ENCODE measurements at regions not wholly inside any gene's neighbourhood (a gene's known extent, or its start where the extent isn't known, plus 50 kb on each side); places are given as distances from the start of the nearest gene placed in this dataset.
"Not testable (repeated sequence)": the region's sequence is repeated elsewhere in the genome, so short reads cannot be mapped to it uniquely, and the experiment has no call there.

DNA sequence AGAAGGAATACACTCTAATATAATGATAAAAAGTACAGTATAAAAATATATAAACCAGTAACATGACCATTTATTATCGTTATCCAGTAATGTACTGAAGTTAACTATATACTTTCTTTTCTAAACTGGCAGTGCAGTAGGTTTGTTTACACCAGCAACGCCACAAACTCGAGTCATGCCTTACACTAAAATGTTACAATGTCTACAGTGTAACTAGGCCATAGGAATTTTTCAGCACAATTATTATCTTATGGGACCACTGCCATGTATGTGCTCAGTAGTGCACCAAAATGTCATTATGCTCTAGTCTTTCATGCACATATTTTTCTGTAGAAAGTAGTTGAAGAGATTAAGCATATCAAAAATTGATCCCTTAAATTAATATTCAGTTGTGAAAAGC lies 609.8 kb upstream of the BCHE start:
- no peak for DNase-seq (ENCODE audit: low read depth)

DNA sequence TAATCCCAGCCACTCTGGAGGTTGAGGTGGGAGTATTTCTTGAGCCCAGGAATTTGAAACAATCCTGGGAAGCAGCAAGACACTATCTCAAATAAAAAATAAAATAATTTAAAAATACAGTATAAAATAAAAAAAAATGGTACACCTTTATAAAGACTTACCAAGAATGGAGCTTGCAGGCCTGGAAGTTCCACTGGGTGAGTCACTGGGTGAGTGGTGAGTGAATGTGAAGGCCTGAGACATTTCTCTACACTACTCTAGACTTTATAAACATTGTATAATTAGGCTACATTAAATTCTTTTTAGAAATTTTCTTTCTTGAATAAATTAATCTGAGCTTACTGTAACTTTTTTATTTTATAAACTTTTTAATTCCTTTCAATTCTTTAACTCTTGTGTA lies 609.1 kb upstream of the BCHE start:
- no peak for DNase-seq (ENCODE audit: low read depth)

DNA sequence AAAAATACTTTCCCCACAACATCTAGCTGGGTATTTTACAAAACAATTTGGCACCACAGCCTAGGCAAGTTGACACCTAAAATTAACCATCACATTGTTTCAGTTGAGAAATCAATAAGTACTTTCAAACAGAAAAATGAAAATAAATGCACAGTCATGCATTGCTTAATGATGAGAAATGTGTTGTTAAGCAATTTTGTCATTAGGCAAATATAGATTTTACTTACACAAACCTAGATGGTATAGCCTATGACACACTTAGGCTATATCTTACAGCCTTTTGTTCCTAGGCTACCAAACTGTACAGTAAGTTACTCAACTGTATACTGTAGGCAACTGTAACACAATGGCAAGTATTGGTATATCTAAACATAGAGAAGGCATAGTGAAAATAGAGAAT lies 608.6 kb upstream of the BCHE start:
- no peak for DNase-seq (ENCODE audit: low read depth)

DNA sequence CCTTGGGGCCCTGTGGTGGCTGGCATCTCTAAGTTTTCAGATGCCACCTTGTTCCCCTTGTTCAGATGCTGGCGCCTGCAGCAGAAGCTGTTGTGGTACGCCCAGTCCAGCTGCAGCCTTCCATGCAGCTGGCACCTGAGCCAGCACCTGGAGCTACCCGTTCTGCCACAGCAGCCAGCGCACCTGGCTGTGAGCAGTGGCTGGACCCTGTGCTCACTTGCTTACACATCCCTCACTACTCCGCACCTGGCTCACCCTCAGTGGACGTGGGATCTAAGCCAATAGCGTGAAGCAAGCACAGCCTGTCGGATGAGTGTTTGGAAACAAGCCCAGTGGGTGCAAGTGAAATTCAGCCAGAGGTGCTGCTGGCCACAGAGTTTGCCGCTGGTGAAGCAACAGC lies 607.5 kb upstream of the BCHE start:
- no peak for DNase-seq (ENCODE audit: low read depth)

DNA sequence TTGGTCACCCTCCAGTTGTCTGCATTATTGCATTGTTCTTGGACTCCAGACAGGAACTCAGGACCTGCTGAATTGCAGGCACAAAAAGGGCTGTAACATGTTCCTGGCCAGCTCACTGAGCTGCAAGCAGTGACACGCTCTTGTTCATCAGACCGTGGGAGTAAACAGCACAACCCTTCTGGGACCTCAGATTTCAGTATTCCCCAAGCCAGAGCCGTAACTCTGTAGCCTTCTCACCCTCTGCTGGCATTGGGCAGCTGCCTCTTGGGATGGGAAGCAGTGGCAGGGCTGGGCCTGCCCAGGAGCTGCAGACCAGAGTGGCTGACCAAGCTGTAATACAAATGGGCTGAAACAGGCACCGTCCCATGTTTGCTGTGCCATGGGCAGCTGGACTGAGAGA lies 607.1 kb upstream of the BCHE start:
- DNase-seq (ENCODE audit: low read depth): no peak

DNA sequence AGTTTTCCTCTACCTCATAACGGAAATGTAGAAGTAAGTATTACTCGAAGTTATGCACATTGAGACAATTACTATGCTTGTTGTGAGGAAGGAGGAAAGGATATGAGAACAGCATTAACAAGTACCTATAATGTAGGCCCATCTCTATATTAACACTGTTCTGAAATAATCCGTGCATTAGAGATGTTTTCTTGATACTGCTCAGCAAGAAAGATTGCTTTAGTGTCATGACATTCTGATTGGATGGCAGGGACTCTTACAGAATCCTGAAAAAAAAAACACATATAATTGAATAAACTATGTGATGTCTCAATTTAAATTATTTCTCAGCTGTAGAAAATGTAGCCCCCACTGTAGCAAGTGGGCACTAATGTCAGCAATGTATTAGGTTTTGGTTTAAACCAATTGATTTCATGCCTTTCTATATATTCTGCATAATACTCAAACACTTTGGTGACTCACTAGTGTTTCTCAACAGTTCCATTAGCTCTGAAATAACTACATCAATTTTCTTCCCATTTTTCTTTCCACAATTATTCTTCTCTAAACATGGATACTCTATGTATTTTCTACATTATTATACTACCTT lies 598.3 kb upstream of the BCHE start:
- DNase-seq (ENCODE audit: low read depth): no peak

DNA sequence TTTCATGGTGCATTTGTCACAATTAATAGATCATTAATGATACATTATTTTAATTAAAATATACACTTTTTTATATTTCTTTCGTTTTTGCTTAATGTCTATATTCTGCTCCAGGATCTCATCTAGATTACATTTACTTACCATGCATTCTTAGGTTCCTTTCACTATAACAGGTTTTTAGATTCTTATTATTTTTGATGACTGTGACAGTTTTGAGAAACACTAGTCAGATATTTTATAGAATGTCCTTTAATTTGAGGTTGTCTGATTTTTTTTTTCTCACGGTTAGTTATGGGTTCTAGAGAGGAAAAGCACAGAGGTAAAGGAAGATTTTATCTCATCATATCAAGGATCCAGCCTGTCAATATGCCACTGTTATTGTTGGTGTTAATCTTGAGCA lies 595.8 kb upstream of the BCHE start:
- no peak for DNase-seq (ENCODE audit: low read depth)

DNA sequence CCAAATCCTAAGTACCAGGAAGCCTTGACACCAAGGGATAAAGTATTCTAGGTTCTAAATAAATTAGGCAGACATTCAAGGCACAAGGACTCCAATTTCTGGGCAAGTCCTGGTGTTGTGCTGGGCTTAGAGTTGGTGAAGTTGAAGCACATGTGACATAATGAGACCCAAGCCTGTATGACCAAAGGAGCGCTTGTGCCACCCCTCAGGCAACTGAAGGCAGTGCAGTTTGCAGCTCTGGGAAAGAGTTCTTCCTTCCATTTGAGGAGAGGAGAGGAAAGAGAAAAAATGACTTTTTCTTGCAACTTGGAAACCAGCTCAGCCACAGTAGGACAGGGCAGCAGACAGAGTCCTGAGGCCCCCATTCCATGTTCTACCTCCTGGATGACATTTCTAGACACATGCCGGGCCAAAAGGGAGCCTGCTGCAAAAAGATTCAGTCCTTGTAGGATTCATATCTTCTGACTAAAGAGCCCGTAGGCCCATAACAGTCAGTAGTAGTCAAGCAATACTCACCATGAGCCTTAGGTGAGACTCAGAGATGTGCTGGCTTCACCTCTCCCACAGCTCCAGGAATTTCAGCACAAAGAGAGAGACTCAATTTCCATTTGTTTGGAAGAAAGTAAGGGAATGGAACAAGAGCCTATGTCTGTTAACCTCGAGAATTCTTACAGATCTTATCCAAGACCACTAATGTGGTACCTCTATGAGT lies 588.8 kb upstream of the BCHE start:
- no peak for DNase-seq (ENCODE audit: low read depth)

DNA sequence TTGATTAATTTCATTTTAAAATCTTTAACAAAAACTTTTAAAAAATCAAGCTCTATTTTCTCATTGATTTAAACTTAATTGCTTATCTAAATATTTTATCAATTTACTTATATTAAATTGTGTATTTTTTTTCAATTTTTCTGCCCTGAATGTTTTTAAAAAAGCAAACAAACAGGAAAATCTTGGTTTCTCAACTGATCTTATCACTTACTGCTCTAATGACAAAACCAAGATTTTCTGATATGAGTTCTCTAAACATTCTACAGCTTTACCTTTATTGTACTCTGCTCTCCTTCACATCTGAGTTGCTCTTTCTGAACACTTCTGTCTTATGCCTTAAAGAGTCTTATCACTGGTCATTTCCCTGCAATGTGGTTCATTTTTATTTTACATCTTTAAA lies 587.8 kb upstream of the BCHE start:
- no peak for DNase-seq (ENCODE audit: low read depth)

DNA sequence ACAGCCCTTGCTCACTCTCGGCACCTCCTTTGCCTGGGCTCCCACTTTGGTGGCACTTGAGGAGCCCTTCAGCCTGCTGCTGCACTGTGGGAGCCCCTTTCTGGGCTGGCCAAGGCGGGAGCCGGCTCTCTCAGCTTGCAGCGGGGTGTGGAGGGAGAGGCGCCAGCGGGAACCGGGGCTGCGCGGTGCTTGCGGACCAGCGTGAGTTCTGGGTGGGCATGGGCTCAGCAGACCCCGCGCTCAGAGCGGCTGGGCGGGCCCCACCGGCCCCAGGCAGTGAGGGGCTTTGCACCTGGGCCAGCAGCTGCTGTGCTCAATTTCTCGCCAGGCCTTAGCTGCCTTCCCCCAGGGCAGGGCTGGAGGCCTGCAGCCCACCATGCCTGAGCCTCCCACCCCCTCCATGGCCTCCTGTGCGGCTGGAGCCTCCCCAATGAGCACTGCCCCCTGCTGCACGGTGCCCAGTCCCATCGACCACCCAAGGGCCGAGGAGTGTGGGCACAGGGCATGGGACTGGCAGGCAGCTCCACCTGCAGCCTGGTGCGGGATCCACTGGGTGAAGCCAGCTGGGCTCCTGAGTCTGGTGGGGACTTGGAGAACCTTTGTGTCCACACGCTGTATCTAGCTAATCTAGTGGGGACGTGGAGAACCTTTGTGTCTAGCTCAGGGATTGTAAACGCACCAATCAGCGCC lies 586.7 kb upstream of the BCHE start:
- not testable (repeated sequence) for DNase-seq (ENCODE audit: low read depth)

DNA sequence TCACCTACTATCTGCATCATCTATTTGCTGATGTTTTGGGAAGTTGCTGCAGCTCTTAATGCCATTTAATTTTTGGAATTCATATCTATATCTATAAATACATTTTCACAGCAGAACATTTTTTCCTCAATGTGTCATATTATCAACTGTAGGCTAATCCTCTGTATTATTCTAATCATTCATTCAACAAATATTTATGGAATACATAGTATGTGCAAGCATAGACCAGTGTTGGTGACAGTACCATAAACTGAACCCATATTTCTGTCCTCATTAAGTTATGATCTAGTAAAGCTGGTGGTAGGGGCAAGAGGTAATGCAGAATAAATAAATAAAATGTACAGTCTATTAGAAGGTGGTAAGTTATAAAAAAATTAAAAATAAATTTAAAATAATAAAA lies 585.3 kb upstream of the BCHE start:
- DNase-seq (ENCODE audit: low read depth): no peak

DNA sequence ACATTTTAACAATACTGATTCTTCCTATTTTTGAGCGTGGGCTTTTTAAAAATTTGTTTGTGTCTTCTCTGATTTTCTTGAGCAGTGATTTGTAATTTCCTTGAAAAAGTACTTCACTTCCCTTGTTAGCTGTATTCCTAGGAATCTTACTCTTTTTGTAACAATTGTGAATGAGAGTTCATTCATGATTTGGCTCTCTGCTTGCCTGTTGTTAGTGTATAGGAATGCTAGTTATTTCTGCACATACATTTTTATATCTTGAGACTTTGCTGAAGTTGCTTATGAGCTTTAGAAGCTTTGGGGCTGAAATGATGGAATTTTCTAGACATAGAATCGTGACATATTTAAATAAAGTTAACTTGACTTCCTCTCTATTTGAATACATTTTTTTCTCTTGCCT lies 582.8 kb upstream of the BCHE start:
- no peak for DNase-seq (ENCODE audit: low read depth)

DNA sequence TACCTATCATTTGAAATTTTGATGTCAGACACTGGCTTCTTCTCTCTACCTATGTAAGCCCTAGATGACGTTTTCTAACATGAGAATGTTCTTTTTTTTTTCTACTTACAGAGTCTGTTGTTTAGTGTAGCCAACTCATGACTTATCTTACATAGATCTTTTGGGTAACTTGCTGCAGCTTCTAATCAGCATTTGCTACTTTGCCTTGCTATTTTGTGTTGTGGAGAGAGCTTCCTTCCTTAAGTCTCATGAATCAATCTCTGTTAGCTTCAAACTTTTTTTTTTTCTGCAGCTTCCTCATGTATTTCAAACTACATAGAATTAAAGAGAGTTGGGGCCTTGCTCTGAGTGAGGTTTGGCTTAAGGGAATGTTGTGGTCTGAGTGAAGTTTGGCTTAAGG lies 568.7 kb upstream of the BCHE start:
- DNase-seq (ENCODE audit: low read depth): no peak

DNA sequence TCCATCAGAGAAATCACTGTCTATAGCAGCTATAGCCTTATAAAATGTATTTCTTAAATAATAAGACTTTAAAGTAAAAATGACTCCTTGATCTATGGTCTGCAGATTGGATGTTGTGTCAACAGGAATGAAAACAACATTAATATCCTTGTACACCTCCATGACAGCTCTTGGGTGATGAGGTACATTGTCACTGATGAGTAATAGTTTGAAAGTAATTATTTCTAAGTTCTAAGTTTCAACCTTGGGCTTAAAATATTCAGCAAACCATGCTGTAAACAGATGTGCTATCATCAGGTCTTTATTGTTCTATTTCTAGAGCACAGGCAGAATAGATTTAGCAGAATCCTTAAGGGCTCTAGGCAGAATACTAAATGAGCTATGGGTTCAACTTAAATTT lies 568.2 kb upstream of the BCHE start:
- no peak for DNase-seq (ENCODE audit: low read depth)

DNA sequence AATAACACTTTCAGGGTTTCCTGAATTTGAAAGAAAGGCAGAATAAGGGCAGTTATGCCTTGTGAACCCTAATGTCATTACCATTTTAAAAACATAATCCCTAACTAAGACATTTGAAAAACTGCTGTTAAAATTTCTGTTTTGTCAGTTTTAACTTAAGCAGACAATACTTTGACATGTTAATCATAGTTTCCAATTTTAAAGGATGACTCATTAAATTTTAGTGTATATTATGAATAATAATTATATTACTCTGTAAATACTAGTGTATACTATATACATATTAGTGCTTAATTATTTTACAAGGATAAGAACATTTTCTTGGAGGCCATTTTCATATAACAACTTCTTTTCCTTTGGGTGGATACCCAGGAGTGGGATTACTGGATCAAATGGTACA lies 553.1 kb upstream of the BCHE start:
- DNase-seq (ENCODE audit: low read depth): no peak

DNA sequence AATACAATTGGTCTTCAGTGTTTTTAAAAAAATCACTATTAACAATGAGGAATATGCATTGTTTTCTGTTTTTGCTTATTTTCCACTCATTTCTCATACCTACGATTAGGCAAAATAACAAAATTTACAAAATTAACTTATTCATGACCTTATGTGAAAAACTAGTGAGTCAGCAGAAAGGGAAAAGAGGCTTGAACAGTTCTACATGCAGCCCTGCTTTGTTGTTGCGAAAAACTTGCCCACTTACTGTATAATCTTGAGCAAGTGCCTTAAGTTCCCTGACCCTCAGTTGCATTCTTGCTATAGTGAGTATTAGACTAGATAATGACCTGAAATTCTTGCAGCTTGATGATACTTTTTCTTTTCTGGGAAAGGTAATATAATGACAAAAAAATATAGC lies 551.1 kb upstream of the BCHE start:
- no peak for DNase-seq (ENCODE audit: low read depth)

DNA sequence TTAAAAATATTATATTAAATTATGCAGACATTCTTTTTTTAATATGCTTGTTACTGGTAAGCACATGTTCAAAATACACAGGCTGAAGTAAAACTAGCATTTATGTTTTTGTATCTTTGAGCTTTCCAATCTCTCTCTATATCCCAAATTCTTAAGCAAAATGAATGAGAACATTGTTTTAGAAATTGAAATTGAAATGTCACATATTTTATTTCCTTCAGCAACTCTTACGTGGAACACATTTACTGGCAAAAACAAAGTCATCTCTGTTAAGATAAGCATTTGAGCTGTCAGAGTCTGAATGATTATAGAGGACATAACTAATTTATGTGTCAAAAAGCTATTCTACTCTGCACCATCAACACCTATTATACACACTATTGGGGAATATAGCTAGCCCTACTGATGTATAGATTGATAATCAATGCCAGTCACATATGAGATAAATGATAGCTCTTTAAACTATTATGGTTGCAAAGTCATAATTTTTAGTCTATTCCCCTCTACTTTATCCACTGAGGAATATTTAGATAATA lies 535.4 kb upstream of the BCHE start:
- DNase-seq (ENCODE audit: low read depth): no peak

DNA sequence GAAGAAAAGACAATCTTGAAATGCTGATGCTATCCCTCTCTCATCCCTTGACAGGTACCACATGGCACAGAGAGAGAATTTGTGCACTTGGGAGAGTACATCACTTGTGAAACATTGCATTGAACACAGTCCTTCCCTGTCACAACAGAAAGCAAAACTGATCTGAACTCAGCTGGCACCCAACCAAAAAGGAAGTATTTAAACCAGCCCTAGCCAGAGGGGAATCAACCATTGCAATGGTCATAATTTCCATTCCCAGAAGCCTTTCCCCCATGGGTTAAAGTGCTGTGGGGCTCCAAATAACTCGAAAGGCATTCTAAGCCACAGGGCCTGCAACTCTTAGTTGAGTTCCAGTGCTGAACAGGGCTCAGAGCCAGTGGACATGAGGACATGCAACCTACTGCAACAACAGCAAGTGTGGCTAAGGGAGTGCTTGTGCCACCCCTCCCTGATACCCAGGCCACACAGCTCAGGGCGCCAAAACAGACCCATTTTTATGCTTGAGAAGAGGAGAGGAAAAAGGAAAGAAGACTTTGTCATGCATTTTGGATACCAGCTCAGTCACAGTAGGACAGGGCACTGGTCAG lies 530.8 kb upstream of the BCHE start:
- DNase-seq (ENCODE audit: low read depth): no peak

DNA sequence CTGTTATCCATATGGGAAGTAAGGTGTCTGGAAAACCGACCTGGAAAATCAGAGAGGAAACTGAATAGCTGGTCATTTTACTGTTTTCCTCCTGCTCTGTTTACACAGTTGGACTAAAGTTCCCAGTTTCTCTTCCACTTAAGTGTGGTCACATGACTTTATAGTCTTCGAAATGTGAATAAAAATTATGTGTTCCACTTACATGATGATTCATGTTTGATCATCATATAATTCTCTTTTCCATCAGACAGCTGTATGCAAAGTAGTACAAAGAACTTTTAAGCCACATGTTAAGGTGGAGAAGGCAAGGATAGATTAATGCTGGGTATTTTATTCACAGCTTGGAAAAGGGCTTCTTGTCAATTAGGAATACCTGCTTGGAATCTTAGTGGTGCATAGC lies 525.5 kb upstream of the BCHE start:
- no peak for DNase-seq (ENCODE audit: low read depth)

DNA sequence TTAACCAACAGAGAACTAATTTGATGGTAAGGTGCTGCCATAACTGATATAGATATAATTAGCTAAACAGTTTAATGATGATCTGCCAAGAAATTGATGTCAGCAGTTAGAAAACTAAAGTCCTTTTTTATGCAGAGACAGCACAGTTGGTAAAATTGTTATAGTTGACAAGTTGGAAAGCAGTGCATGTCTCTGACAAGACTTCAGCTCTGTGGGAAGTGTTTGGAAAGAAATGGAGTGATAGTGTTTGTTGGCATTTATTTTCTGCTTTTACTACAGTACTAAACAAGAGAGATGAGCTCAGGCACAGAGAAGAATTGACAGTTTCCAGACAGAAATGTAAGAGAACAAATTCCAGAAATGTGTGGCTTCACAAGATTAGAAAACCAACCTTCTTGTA lies 523.5 kb upstream of the BCHE start:
- no peak for DNase-seq (ENCODE audit: low read depth)

DNA sequence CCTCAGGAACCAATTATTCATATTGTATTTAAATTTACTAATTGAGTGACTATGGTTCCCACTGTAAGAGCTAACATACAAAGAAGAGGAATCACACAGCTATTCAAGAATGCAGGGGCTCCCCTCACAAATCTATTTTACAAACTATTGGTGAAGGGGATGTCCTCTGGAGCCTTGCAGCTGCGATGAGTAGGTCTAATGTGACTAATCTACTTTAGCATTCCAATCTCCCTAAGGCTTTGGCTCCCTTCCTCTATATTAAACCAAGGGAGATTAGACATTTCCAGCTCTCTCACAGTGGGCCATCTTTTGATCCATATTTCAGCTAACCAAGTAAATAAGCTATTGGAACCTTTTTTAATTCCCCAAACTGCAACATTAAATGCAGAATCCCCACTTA lies 514.2 kb upstream of the BCHE start:
- DNase-seq (ENCODE audit: low read depth): no peak

DNA sequence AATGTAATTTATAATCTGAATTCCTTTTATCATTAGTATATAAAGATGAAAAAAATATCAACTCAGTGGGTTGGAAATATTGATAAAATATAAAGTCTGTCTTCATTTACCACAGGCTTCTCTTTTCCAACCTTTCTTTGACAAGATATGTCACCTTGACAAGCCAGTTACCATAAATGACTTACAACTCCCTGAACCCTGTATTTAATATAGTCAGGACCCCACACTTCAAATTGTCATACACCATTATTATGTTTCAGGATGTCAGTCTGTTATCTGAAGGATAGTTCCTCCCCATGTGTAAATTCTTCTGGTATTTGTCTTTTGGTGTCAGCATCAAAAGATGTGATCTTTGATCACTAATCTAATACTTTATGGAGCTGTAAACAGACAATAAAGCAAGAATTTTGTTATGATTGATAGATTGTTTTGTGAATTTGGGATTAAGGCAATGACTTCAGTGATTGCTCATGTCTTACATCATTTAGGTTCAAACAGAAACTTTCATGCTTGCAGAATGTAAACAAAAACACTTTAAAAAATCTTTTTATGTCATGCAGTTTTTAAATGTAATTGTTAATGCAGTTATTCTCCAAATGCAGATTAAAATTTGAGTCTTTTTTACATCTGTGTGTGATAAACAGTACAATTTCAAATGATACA lies 503.5 kb upstream of the BCHE start:
- DNase-seq (ENCODE audit: low read depth): no peak

DNA sequence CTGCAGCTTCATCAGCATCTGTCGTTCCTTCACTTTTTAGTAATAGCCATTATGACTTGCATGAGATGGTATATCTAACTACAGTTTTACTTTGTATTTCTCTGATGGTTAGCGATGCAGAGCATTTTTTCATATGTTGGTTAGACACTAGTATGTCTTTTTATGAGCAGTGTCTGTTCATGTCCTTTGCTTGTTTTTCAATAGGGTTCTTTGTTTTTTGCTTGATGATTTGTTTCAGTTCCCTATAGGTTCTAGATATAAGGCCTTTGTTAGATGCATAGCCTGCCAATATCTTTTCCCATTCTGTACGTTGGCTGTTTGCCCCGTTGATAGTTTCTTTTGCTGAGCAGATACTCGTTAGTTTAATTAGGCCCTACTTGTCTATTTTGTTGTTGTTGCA lies 487.2 kb upstream of the BCHE start:
- no peak for DNase-seq (ENCODE audit: low read depth)
